Activated naive CD4-positive, alpha-beta T cell treated with anti-CD3 and anti-CD28 coated beads for 36 hours (primary cell): ENCODE measurements at regions not wholly inside any gene's neighbourhood (a gene's known extent, or its start where the extent isn't known, plus 50 kb on each side); places are given as distances from the start of the nearest gene placed in this dataset.
"Not testable (repeated sequence)": the region's sequence is repeated elsewhere in the genome, so short reads cannot be mapped to it uniquely, and the experiment has no call there.

Source experiments
- CTCF ChIA-PET: fragments of 350-600 bp; sonication (Branson Sonifier 250); formaldehyde crosslinking; loops from one replicate; lab custom pipeline; 2021; ENCODE audit warnings: antibody characterized with exemption; lab: Charles Lee
- DNase-seq: peaks from one replicate; pipeline ENCODE4 v3.0.0-alpha.2; 2020
- H3K27ac Mint-ChIP-seq: one replicate; pipeline ENCODE4 v1.8.0; 2021; ENCODE audit warnings: mild to moderate bottlenecking, mixed read lengths
- H3K27me3 Mint-ChIP-seq: one replicate; pipeline ENCODE4 v1.8.0; 2021; ENCODE audit warnings: low read depth, mixed read lengths
- H3K36me3 Mint-ChIP-seq: one replicate; pipeline ENCODE4 v1.8.0; 2021; ENCODE audit warnings: low read depth, mixed read lengths
- H3K4me1 Mint-ChIP-seq: one replicate; pipeline ENCODE4 v1.8.0; 2021; ENCODE audit warnings: low read depth, mixed read lengths
- H3K4me3 Mint-ChIP-seq: one replicate; pipeline ENCODE4 v1.8.0; 2021; ENCODE audit warnings: mild to moderate bottlenecking, moderate library complexity, mixed read lengths
- H3K9me3 Mint-ChIP-seq: one replicate; pipeline ENCODE4 v1.8.0; 2021; ENCODE audit warnings: mixed read lengths
- intact Hi-C: fragments of 100-400 bp; cut with micrococcal nuclease; formaldehyde crosslinking; loops from one replicate; pipeline ENCODE4 v1.15.1; 2023

DNA sequence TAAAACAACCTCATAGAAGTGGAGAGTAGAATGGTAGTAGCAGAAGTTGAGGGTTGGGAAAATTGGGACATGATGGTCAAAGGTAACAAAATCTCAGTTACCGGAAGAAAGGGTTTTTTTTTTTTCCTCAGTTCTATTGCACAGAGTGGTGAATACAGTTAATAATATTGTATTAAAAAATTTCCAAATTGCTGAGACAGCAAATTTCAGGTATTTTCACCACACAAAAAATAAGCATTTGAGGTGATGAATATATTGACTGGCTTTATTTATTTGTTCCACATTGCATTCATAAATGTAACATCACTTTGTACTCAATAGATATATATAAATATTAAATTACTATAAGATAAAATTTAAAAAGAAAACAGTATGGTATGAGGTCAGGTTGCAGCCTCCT lies 373.8 kb downstream of the ETV1 start:
- Mint-ChIP-seq H3K9me3 (peaks cover 2% of the 10 kb centered on the region), H3K27ac (no peak overlapping the region), H3K36me3 (no peaks in the 10 kb centered on the region), H3K4me3 (no peak overlapping the region), H3K4me1 (no peaks in the 10 kb centered on the region), H3K27me3 (no peaks in the 10 kb centered on the region)
- intact Hi-C loops, result no loop called here
- CTCF ChIA-PET, result interaction anchor here (1.3 kb wide), 1 partner anchor 22 kb away, joined by 3 read pairs; no protein-coding TSS in a partner anchor
- DNase-seq, result no peak

DNA sequence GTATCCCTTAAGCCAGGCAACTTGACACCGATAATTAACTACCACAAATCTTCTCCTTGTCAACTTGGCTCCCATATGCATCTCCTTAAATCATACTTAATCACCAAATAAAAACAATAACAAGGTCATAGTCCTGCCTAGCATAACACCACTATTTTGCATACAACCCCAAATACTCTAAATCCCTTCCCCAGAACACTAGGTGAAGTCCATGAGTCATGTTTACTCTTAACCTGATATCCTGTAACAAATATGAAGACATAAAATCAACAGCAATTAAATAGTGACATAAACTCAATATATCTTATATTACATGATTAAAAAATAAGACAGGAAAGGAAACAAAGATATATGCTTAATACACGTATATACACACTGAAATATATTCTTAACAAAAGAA lies 362.0 kb downstream of the ETV1 start:
- no peak overlapping the region for H3K4me3 Mint-ChIP-seq
- no peak overlapping the region for H3K27ac Mint-ChIP-seq
- no peak for DNase-seq
- no peaks in the 10 kb centered on the region for H3K4me1 Mint-ChIP-seq
- intact Hi-C loops, result no loop called here
- H3K36me3 Mint-ChIP-seq, result no peaks in the 10 kb centered on the region
- peaks cover 2% of the 10 kb centered on the region for H3K9me3 Mint-ChIP-seq
- CTCF ChIA-PET, result no interaction called here
- H3K27me3 Mint-ChIP-seq, result no peaks in the 10 kb centered on the region

DNA sequence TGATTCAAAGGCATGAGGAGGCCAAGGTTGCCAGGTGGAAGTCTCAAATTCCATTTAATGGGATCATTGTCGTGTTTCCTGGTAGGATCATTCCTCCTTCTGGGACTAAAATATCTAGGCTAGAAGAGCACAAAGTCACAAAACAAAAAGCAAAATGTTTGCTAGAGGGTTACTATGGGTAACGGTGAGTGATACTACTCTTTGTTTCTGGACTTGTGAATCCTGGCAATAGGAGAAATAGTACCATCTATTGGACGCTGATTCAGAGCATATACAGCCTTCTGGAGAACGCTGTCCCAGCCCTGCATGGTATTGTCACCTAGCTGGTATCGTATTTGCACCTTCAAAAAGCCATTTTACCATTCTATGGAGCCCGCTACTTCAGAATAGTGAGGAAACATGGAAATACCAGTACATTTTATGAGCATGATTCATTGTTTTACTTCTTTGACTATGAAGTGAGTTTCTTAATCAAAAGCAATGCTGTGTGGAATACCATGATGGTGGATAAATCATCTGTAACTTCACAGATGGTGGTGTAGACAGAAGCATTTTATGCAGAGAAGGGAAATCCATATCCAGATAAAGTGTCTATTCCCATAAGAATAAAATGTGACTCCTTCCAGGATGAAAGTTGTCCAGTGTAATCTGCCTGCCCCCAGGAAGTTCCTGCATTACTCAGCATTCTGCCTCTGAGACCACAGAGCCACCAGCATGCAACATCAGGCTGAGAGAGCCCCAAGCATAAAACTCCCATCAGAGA lies 361.0 kb downstream of the ETV1 start:
- no peaks in the 10 kb centered on the region for H3K4me1 Mint-ChIP-seq
- H3K4me3 Mint-ChIP-seq, result no peak overlapping the region
- no peak overlapping the region for H3K27ac Mint-ChIP-seq
- H3K27me3 Mint-ChIP-seq, result no peaks in the 10 kb centered on the region
- CTCF ChIA-PET, result no interaction called here
- no peaks in the 10 kb centered on the region for H3K36me3 Mint-ChIP-seq
- intact Hi-C loops, result no loop called here
- no peaks in the 10 kb centered on the region for H3K9me3 Mint-ChIP-seq
- no peak for DNase-seq

DNA sequence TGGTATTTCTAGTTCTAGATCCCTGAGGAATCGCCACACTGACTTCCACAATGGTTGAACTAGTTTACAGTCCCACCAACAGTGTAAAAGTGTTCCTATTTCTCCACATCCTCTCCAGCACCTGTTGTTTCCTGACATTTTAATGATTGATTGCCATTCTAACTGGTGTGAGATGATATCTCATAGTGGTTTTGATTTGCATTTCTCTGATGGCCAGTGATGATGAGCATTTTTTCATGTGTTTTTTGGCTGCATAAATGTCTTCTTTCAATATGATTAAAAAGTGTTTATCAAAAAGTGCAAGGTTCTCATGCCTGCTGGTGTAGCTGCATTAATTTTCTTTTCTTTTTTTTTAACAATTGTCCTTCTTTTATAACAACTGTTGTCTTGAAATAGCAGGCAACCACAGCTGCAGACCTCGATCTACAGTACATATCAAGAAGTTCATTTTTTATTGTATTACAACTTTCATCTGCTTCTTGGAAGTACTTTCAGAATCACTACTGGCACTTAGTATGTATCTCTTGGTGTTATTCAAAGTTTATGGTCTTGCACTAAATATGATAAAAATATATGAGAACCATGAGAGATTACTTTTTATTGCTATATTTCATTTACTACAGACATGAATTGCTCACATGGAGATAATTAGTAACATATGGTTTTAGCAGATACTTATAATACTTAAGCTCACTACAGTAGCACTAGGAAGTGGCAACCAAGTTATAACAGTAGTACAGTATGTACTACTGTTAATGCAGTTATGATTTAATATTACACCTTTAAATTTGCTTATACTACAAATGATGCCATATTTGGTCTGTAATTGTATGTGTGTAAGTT lies 358.0 kb downstream of the ETV1 start:
- H3K9me3 Mint-ChIP-seq, DNase-seq, H3K4me1 Mint-ChIP-seq, H3K36me3 Mint-ChIP-seq, H3K4me3 Mint-ChIP-seq, H3K27ac Mint-ChIP-seq, H3K27me3 Mint-ChIP-seq, intact Hi-C loops, CTCF ChIA-PET: not testable (repeated sequence)

DNA sequence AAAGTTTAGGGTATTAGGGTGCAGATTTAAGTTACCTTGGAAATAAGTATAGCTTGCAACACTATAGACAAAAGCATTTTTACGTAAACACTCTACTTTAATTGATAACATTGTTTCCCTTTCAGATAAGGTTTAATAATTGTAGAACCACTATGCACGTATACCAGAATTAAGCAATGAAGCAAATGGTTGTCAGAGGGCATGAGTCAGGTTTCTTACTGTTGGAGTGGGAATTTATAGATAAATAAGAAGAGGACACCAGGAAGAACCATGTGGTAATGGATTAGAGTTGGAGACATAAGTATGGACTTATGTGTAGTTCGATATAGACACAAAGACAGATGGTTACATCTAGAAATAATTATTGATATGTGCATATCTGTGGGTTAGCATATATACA lies 355.6 kb downstream of the ETV1 start:
- no peak overlapping the region for H3K27ac Mint-ChIP-seq
- no peaks in the 10 kb centered on the region for H3K9me3 Mint-ChIP-seq
- no peak overlapping the region for H3K4me3 Mint-ChIP-seq
- no peaks in the 10 kb centered on the region for H3K36me3 Mint-ChIP-seq
- no peaks in the 10 kb centered on the region for H3K4me1 Mint-ChIP-seq
- intact Hi-C loops, result no loop called here
- no peak for DNase-seq
- H3K27me3 Mint-ChIP-seq, result no peaks in the 10 kb centered on the region
- CTCF ChIA-PET, result no interaction called here

DNA sequence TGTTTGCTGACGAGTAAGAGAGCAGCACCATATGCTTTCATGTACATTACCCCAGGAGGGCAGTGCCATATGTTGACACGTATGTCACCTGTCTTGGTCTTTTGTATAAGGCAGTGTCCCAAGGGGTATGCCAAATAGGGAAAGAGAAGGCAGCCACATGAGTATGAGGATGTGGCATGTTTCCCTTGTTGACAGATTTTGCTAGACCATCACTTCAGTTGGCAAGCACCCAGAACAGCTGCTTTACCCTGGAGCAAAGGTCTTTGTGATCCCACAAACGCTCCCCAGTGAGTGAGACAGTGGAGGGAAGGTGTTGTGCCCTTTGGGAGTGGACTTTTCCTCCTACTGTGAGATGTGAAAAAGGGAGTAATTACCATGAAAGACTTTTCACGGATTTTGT lies 350.1 kb downstream of the ETV1 start:
- Mint-ChIP-seq H3K4me3 (no peak overlapping the region), H3K27ac (no peak overlapping the region), H3K9me3 (no peaks in the 10 kb centered on the region), H3K27me3 (no peaks in the 10 kb centered on the region), H3K4me1 (no peaks in the 10 kb centered on the region), H3K36me3 (no peaks in the 10 kb centered on the region)
- no peak for DNase-seq
- intact Hi-C loops, result no loop called here
- CTCF ChIA-PET, result no interaction called here

DNA sequence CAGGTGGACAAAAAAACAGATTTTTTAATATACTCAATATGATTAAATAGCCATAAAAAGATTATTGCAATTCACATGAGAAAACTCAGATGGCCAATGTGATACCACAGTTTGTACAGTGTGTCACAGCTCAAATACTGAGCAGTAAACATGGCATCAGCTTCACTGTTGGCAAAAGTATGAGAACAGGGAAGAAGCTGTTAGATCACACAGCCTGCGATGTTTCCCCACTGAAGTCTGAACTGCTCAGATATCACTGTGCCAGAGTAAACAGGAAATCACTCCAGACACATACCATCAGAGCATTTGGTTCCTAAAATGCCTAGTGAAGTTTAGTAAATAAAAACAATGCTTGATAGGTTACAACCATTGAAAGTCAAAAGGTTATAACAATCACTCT lies 347.8 kb downstream of the ETV1 start:
- Mint-ChIP-seq H3K27ac (no peak overlapping the region), H3K27me3 (no peaks in the 10 kb centered on the region)
- CTCF ChIA-PET, result interaction anchor here (0.7 kb wide), 1 partner anchor 799 kb away, joined by 3 read pairs; no protein-coding TSS in a partner anchor

DNA sequence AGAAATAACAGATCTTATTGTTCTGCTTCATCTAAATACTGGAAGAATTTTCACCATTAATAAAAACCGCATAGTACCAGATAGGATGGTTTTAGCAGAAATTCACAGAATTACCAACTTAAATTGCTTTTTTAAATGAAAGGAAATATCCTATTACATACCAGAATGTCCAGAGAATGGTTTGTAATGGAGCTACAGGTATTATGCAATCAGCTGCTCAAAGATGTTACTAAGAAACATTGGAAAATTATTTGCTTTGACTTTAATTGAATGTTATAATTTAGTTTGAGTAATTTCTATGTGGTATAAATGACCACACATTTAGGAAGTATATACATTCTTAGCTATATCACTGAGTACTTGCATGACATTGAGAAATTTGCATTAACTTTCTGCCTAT lies 338.3 kb downstream of the ETV1 start:
- CTCF ChIA-PET, result no interaction called here
- no peak overlapping the region for H3K4me3 Mint-ChIP-seq
- H3K4me1 Mint-ChIP-seq, result no peaks in the 10 kb centered on the region
- no peak overlapping the region for H3K27ac Mint-ChIP-seq
- H3K9me3 Mint-ChIP-seq, result no peaks in the 10 kb centered on the region
- no peaks in the 10 kb centered on the region for H3K36me3 Mint-ChIP-seq
- no peak for DNase-seq
- no peaks in the 10 kb centered on the region for H3K27me3 Mint-ChIP-seq
- intact Hi-C loops, result no loop called here

More for the DNA sequence above, 347.8 kb downstream of the ETV1 start:
- Mint-ChIP-seq H3K9me3 (no peaks in the 10 kb centered on the region), H3K36me3 (no peaks in the 10 kb centered on the region), H3K4me3 (no peak overlapping the region), H3K4me1 (no peaks in the 10 kb centered on the region)
- DNase-seq, result no peak
- intact Hi-C loops, result no loop called here

DNA sequence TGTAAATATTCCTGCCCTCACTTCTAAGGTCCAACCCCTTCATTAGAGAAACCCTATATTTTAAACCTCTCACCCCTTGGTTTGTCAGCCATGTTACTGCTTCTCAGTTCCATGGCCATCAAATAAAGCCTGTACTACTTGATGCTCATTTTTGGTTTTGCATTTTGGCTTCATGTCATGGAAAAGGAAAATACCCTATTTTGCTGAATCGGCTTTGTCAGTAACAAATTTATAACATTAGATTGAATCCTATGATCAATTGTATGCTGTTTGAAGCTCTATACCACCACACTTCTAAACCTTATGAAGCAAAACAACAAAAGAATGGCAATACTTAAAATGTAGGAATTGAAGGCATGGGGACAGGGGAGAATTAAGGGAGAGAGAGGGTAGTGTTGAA lies 333.1 kb downstream of the ETV1 start:
- CTCF ChIA-PET, result no interaction called here
- peaks cover 4% of the 10 kb centered on the region for H3K9me3 Mint-ChIP-seq
- no peaks in the 10 kb centered on the region for H3K27me3 Mint-ChIP-seq
- H3K4me1 Mint-ChIP-seq, result no peaks in the 10 kb centered on the region
- intact Hi-C loops, result no loop called here
- H3K4me3 Mint-ChIP-seq, result no peak overlapping the region
- no peak for DNase-seq
- no peaks in the 10 kb centered on the region for H3K36me3 Mint-ChIP-seq
- no peak overlapping the region for H3K27ac Mint-ChIP-seq

DNA sequence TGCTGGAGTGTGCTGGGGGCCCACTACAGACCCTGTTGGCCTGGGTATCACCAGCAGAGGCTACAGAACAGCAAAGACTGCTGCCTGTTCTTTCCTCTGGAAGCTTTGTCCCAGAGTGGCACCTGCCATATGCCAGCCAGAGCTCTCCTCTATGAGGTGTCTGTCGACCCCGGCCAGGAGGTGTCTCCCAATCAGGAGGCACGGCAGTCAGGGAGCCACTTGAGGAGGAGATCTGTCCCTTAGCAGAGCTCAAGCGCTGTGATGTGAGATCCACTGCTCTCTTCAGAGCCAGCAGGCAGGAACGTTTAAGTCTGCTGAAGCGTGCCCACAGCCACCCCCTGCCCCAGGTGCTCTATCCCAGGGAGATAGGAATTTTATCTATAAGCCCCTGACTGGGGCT lies 316.2 kb downstream of the ETV1 start:
- intact Hi-C loops, result no loop called here

DNA sequence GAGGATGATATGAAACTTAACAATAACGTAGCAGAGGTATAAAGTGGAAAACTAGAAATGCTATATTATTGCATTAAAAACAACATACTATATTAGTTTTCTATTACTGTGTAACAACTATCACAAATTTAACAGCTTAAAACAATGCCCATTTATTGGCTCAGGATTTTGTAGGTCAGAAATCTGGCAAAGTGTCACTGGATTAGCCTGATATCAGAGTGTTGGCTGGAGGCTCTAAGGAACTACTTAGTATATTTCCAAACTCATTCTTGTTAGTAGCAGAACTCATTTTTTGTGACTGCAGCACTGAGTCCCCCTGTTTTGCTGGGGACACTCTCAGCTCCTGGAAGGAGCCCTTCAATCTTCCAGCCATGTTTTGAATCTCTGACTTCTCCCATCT lies 306.8 kb downstream of the ETV1 start:
- CTCF ChIA-PET, result no interaction called here
- Mint-ChIP-seq H3K27me3 (no peaks in the 10 kb centered on the region), H3K36me3 (no peaks in the 10 kb centered on the region), H3K9me3 (peaks cover 2% of the 10 kb centered on the region), H3K4me1 (no peaks in the 10 kb centered on the region), H3K27ac (no peak overlapping the region), H3K4me3 (no peak overlapping the region)
- DNase-seq, result no peak
- intact Hi-C loops, result no loop called here

More for the DNA sequence above, 316.2 kb downstream of the ETV1 start:
- H3K27me3 Mint-ChIP-seq, result no peaks in the 10 kb centered on the region
- peaks cover 13% of the 10 kb centered on the region for H3K9me3 Mint-ChIP-seq
- DNase-seq, result no peak
- no peak overlapping the region for H3K4me3 Mint-ChIP-seq
- CTCF ChIA-PET, result no interaction called here
- no peak overlapping the region for H3K27ac Mint-ChIP-seq
- no peaks in the 10 kb centered on the region for H3K4me1 Mint-ChIP-seq
- H3K36me3 Mint-ChIP-seq, result peaks cover 1% of the 10 kb centered on the region

DNA sequence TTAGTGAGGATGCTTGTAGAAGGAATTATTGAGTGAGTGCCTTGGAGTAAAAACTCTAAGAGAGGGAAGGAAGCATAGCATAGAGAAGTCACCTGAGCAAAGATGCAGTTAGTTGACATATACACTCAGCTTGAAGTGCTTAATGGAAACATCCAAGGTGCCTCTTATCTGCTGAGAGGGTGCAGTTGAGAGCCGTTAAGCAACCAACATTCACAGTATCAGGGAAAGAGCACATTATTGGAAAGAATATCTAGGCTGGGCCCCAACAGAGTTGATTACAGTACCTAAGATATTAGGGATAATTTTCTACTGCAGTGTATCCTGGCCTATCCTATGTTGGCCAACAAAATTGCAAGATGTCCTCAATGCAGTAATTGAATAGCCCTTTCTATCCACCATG lies 302.0 kb downstream of the ETV1 start:
- H3K4me3 Mint-ChIP-seq, result no peak overlapping the region
- no peaks in the 10 kb centered on the region for H3K27me3 Mint-ChIP-seq
- no peak overlapping the region for H3K27ac Mint-ChIP-seq
- intact Hi-C loops, result no loop called here
- no peaks in the 10 kb centered on the region for H3K9me3 Mint-ChIP-seq
- CTCF ChIA-PET, result no interaction called here
- no peaks in the 10 kb centered on the region for H3K4me1 Mint-ChIP-seq
- DNase-seq, result no peak
- no peaks in the 10 kb centered on the region for H3K36me3 Mint-ChIP-seq

DNA sequence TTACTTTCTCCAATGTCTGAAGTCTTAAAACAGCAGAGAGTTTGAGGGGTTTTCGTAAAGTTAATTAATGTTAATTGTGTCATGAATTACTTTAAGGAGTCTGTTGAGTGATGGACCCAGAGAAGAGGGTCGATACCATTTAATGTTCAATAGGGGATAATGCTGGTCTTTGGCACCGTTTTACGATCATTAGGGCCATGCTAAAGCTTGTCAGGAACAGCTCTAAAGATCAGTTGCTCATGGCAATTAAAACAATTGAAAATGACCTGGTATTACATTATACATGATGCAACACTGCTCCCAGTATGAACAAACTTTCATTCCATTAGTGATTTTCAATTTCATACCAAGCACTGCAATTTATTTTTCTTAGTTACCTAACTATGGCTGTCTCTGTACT lies 296.9 kb downstream of the ETV1 start:
- no peak for DNase-seq
- no peaks in the 10 kb centered on the region for H3K9me3 Mint-ChIP-seq

More for the DNA sequence above, 296.9 kb downstream of the ETV1 start:
- intact Hi-C loops, result no loop called here
- CTCF ChIA-PET, result no interaction called here
- Mint-ChIP-seq H3K4me1 (no peaks in the 10 kb centered on the region), H3K36me3 (no peaks in the 10 kb centered on the region), H3K27me3 (no peaks in the 10 kb centered on the region), H3K4me3 (no peak overlapping the region), H3K27ac (no peak overlapping the region)
